ENCODE measurements at regions not wholly inside any gene's neighbourhood (a gene's known extent, or its start where the extent isn't known, plus 50 kb on each side); places are given as distances from the start of the nearest gene placed in this dataset.

- DNase-seq (ENCODE audit: low spot score, unreplicated experiment), result no peak
- H3K9me3 Mint-ChIP-seq (ENCODE audit: low read depth), result no peaks in the 10 kb centered on the region
- no peak for TF ChIP-seq CTCF (IDR thresholded peaks at IDR 0.05; ENCODE audit: unreplicated experiment)
These were observed 435.4 kb downstream of the MATN1 start for GRCh38 chr1:30287976-30288375.

GRCh38 chr1:30286988-30287839 lies 436.2 kb downstream of the MATN1 start:
- Mint-ChIP-seq H3K27ac (no peak overlapping the region), H3K27me3 (no peaks in the 10 kb centered on the region), H3K4me1 (ENCODE audit: low read depth) (no peaks in the 10 kb centered on the region), H3K36me3 (ENCODE audit: insufficient read depth) (no peaks in the 10 kb centered on the region), H3K9me3 (ENCODE audit: low read depth) (no peaks in the 10 kb centered on the region), H3K4me3 (ENCODE audit: low read depth) (no peak overlapping the region)
- no peak for TF ChIP-seq CTCF (IDR thresholded peaks at IDR 0.05; ENCODE audit: unreplicated experiment)
- no peak for DNase-seq (ENCODE audit: low spot score, unreplicated experiment)

More at GRCh38 chr1:30287976-30288375, 435.4 kb downstream of the MATN1 start:
- Mint-ChIP-seq H3K27me3 (no peaks in the 10 kb centered on the region), H3K27ac (no peak overlapping the region), H3K4me1 (ENCODE audit: low read depth) (no peaks in the 10 kb centered on the region), H3K36me3 (ENCODE audit: insufficient read depth) (no peaks in the 10 kb centered on the region), H3K4me3 (ENCODE audit: low read depth) (no peak overlapping the region)

- Mint-ChIP-seq H3K27me3 (no peaks in the 10 kb centered on the region), H3K9me3 (ENCODE audit: low read depth) (no peaks in the 10 kb centered on the region), H3K36me3 (ENCODE audit: insufficient read depth) (no peaks in the 10 kb centered on the region), H3K4me3 (ENCODE audit: low read depth) (no peak overlapping the region), H3K4me1 (ENCODE audit: low read depth) (no peaks in the 10 kb centered on the region), H3K27ac (no peak overlapping the region)
- DNase-seq (ENCODE audit: low spot score, unreplicated experiment), result no peak
- TF ChIP-seq CTCF (IDR thresholded peaks at IDR 0.05; ENCODE audit: unreplicated experiment), result no peak
These were observed 437.0 kb downstream of the MATN1 start for GRCh38 chr1:30286241-30286987.

GRCh38 chr1:30285501-30285932 lies 437.9 kb downstream of the MATN1 start:
- Mint-ChIP-seq H3K4me3 (ENCODE audit: low read depth) (no peak overlapping the region), H3K27ac (no peak overlapping the region), H3K27me3 (no peaks in the 10 kb centered on the region), H3K36me3 (ENCODE audit: insufficient read depth) (no peaks in the 10 kb centered on the region), H3K4me1 (ENCODE audit: low read depth) (no peaks in the 10 kb centered on the region), H3K9me3 (ENCODE audit: low read depth) (no peaks in the 10 kb centered on the region)
- DNase-seq (ENCODE audit: low spot score, unreplicated experiment), result no peak
- no peak for TF ChIP-seq CTCF (IDR thresholded peaks at IDR 0.05; ENCODE audit: unreplicated experiment)

- H3K4me1 Mint-ChIP-seq (ENCODE audit: low read depth), result no peaks in the 10 kb centered on the region
- no peaks in the 10 kb centered on the region for H3K36me3 Mint-ChIP-seq (ENCODE audit: insufficient read depth)
- H3K9me3 Mint-ChIP-seq (ENCODE audit: low read depth), result no peaks in the 10 kb centered on the region
- no peaks in the 10 kb centered on the region for H3K27me3 Mint-ChIP-seq
- no peak overlapping the region for H3K27ac Mint-ChIP-seq
- DNase-seq (ENCODE audit: low spot score, unreplicated experiment), result no peak
- no peak for TF ChIP-seq CTCF (IDR thresholded peaks at IDR 0.05; ENCODE audit: unreplicated experiment)
- no peak overlapping the region for H3K4me3 Mint-ChIP-seq (ENCODE audit: low read depth)
These were observed 438.5 kb downstream of the MATN1 start for GRCh38 chr1:30284728-30285475.

Data from progenitor cell of endocrine pancreas (in vitro differentiated cells).